C4-2B (cell line): ENCODE measurements at regions not wholly inside any gene's neighbourhood (a gene's known extent, or its start where the extent isn't known, plus 50 kb on each side); places are given as distances from the start of the nearest gene placed in this dataset.

ENCODE experiments used
- CTCF ChIP-seq: fragments of 450-650 bp; conservative IDR thresholded peaks from 2 replicates; pipeline ENCODE4 v1.5.1; 2017; ENCODE audit warnings: mild to moderate bottlenecking
- ZFX ChIP-seq: fragments of 450-650 bp; IDR thresholded peaks from 2 replicates; pipeline ENCODE4 v1.6.1; 2017

GRCh38 chr6:11413117-11413687, 124.3 kb upstream of the TMEM170B start:
- peak; percentile 23 for TF ChIP-seq CTCF
- no peak for TF ChIP-seq ZFX
